ENCODE measurements at regions not wholly inside any gene's neighbourhood (a gene's known extent, or its start where the extent isn't known, plus 50 kb on each side); places are given as distances from the start of the nearest gene placed in this dataset.
"Not testable (repeated sequence)": the region's sequence is repeated elsewhere in the genome, so short reads cannot be mapped to it uniquely, and the experiment has no call there.

DNA sequence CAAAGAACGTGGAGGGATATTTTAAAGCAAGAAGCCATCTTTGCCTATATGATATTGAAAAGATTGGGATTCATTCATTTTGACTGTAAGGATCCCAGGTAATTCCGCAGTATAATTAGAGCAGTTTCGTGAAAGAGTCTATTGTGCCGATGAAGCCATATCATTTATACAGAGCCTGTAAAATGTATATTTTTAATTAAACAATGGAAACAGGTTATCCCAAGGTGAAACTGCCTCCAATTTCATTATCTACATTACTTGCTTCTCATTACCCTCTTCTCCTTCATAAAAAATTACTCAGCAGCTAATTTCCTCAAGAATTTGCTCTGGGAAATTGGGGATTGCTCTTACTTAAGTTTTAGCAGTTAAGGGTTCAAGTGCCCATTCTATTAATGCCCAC lies 444.1 kb downstream of the SOCS6 start:
- FAIRE-seq (no peak), DNase-seq (ENCODE audit: insufficient read length, low spot score) (no peak)
- no peak for TF ChIP-seq SPI1 (IDR thresholded peaks at IDR 0.05; ENCODE audit: low read depth, low read length)
- TF ChIP-seq PAX5 (IDR thresholded peaks at IDR 0.05; ENCODE audit: insufficient read depth, low read length, severe bottlenecking) = no peak
- TF ChIP-seq POLR2A (IDR thresholded peaks at IDR 0.05; ENCODE audit: low read depth, low read length) = no peak

DNA sequence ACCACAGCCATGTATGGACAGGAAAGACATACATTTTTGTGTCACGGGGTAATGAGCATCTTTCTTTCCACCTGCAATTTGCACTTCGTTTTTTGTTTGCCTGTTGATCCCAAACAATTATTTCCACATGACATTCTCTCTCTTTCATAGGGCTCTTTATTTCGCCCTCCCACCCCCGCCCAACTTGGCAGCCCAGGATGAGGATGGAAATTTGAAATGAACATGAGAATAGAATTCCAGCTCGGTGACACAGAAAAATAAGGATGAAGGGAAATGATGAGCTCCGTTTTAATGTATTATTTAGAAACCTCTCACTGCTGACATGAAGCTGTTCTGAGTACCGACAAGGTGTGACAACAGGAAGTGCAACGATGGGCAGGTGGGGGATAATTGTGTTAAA lies 443.3 kb downstream of the SOCS6 start:
- DNase-seq (ENCODE audit: insufficient read length, low spot score) = no peak
- no peak for TF ChIP-seq TAF1 (IDR thresholded peaks at IDR 0.05; ENCODE audit: low read depth, low read length)
- TF ChIP-seq POLR2A (IDR thresholded peaks at IDR 0.05; ENCODE audit: low read depth, low read length) = no peak
- no peak for TF ChIP-seq POLR2AphosphoS5 (IDR thresholded peaks at IDR 0.05; ENCODE audit: low read depth, low read length)
- no peak for TF ChIP-seq PAX5 (IDR thresholded peaks at IDR 0.05; ENCODE audit: insufficient read depth, low read length, severe bottlenecking)
- TF ChIP-seq POU2F2 (IDR thresholded peaks at IDR 0.05; ENCODE audit: low read depth, low read length) = no peak
- no peak for FAIRE-seq

DNA sequence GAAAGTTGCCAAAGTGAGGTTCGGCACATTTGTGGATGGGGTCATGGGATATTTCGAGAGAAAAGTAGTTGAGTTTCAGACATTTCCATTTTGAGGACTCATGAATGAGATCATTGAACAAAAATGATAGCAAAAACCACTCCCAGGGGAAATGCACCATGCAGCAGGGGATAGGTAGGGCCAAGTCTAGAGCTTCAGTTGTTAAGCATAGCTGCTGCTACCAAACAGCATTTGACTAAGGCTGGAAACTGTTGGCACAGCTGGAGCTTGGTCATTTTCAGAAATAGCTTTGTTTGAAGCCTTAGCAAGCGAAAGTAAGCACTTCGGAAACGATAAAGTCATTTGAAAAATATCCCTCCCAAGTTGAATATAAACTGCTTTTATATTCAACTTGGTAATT lies 431.8 kb downstream of the SOCS6 start:
- DNase-seq (ENCODE audit: insufficient read length, low spot score) = no peak
- TF ChIP-seq SPI1 (IDR thresholded peaks at IDR 0.05; ENCODE audit: low read depth, low read length) (no peak), TAF1 (IDR thresholded peaks at IDR 0.05; ENCODE audit: low read depth, low read length) (no peak), PAX5 (IDR thresholded peaks at IDR 0.05; ENCODE audit: insufficient read depth, low read length, severe bottlenecking) (no peak), POU2F2 (IDR thresholded peaks at IDR 0.05; ENCODE audit: low read depth, low read length) (no peak), POLR2A (IDR thresholded peaks at IDR 0.05; ENCODE audit: low read depth, low read length) (no peak), POLR2AphosphoS5 (IDR thresholded peaks at IDR 0.05; ENCODE audit: low read depth, low read length) (no peak)
- no peak for FAIRE-seq

DNA sequence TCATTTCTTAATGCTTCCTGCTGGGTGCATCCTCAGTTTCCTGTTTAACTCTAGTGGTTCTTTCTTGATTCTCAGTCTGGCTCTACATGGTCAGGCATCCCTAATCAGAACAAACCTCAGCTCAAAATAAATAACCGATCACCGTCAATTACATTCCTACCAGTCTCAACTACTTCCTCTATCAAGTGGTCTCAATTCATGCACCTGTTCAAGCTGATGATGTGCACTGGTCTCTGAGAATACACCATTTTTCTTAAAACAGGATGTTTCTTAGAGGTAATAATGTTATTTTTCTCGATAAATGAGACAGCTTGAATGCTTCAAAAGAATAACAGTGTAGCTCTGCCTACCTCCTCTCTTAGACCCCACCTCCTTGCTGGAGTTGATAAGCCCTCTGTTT lies 420.9 kb downstream of the SOCS6 start:
- no peak for FAIRE-seq
- TF ChIP-seq SPI1 (IDR thresholded peaks at IDR 0.05; ENCODE audit: low read depth, low read length) = no peak
- no peak for TF ChIP-seq POU2F2 (IDR thresholded peaks at IDR 0.05; ENCODE audit: low read depth, low read length)
- no peak for TF ChIP-seq POLR2A (IDR thresholded peaks at IDR 0.05; ENCODE audit: low read depth, low read length)
- no peak for TF ChIP-seq PAX5 (IDR thresholded peaks at IDR 0.05; ENCODE audit: insufficient read depth, low read length, severe bottlenecking)
- no peak for TF ChIP-seq TAF1 (IDR thresholded peaks at IDR 0.05; ENCODE audit: low read depth, low read length)
- no peak for TF ChIP-seq POLR2AphosphoS5 (IDR thresholded peaks at IDR 0.05; ENCODE audit: low read depth, low read length)
- DNase-seq (ENCODE audit: insufficient read length, low spot score) = no peak

DNA sequence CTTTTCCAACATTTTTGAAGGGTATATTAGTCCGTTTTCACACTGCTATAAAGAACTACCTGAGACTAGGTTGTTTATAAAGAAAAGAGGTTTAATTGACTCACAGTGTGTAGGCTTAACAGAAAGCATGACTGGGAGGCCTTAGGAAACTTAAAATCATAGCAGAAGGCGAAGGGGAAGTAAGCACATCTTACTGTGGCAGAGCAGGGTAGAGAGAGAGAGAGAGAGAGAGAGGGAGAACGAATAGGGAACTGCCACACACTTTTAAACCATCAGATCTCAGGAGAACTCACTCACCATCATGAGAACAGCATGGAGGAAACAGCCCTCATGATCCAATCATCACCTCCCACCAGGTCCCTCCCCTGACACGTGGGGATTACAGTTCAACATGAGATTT lies 420.3 kb downstream of the SOCS6 start:
- FAIRE-seq (no peak), DNase-seq (ENCODE audit: insufficient read length, low spot score) (no peak)
- TF ChIP-seq POLR2A (IDR thresholded peaks at IDR 0.05; ENCODE audit: low read depth, low read length) = no peak
- TF ChIP-seq POU2F2 (IDR thresholded peaks at IDR 0.05; ENCODE audit: low read depth, low read length) = no peak
- TF ChIP-seq SPI1 (IDR thresholded peaks at IDR 0.05; ENCODE audit: low read depth, low read length) = no peak
- TF ChIP-seq PAX5 (IDR thresholded peaks at IDR 0.05; ENCODE audit: insufficient read depth, low read length, severe bottlenecking) = no peak
- TF ChIP-seq TAF1 (IDR thresholded peaks at IDR 0.05; ENCODE audit: low read depth, low read length) = no peak
- no peak for TF ChIP-seq POLR2AphosphoS5 (IDR thresholded peaks at IDR 0.05; ENCODE audit: low read depth, low read length)

DNA sequence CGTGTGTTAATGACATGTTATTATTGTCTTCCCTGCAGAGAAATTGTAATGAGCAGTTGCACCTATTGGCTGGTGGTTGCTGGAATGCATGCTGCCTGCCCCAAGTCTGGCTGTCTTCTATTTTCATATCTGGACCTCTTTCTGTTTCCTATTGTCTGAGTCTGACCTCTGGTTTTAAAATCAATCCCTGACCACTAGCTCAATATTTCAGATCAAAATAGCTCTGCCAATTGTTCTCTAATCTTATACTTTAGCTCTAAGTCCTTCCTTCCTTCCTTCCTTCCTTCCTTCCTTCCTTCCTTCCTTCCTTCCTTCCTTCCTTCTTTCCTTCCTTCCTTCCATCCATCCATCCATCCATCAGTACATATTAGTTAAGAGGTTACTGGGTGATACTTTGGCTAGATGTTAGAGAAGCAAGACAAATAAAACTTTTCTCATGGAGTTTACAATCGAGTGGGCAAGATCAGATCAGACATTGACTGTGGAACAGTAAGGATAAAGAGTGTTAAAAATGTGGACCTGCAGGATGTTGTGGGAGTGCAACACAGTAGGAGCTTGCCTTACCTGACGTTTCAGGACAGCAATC lies 417.1 kb downstream of the SOCS6 start:
- no peak for TF ChIP-seq PAX5 (IDR thresholded peaks at IDR 0.05; ENCODE audit: insufficient read depth, low read length, severe bottlenecking)
- no peak for TF ChIP-seq POLR2AphosphoS5 (IDR thresholded peaks at IDR 0.05; ENCODE audit: low read depth, low read length)
- TF ChIP-seq SPI1 (IDR thresholded peaks at IDR 0.05; ENCODE audit: low read depth, low read length) = no peak
- no peak for TF ChIP-seq POLR2A (IDR thresholded peaks at IDR 0.05; ENCODE audit: low read depth, low read length)
- TF ChIP-seq TAF1 (IDR thresholded peaks at IDR 0.05; ENCODE audit: low read depth, low read length) = no peak
- no peak for TF ChIP-seq POU2F2 (IDR thresholded peaks at IDR 0.05; ENCODE audit: low read depth, low read length)
- no peak for FAIRE-seq

DNA sequence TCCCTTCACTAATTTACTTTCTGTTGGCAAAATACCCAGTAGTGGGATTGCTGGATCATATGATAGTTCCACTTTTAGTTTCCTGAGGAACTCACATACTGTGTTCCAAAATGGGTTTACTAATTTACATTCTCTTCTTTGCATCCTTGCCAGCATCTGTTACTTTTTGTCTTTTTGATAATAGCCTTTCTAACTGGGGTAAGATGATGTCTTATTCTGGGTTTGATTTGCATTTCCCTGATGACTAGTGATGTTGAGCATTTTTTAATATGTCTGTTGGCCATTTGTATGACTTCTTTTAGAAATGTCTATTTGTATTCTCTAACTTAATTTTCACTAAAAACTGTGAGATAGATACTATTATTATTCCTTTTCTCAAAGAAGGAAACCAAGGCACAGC lies 411.7 kb downstream of the SOCS6 start:
- TF ChIP-seq POU2F2 (IDR thresholded peaks at IDR 0.05; ENCODE audit: low read depth, low read length) = no peak
- no peak for TF ChIP-seq TAF1 (IDR thresholded peaks at IDR 0.05; ENCODE audit: low read depth, low read length)
- TF ChIP-seq SPI1 (IDR thresholded peaks at IDR 0.05; ENCODE audit: low read depth, low read length) = no peak
- no peak for TF ChIP-seq POLR2AphosphoS5 (IDR thresholded peaks at IDR 0.05; ENCODE audit: low read depth, low read length)
- no peak for TF ChIP-seq PAX5 (IDR thresholded peaks at IDR 0.05; ENCODE audit: insufficient read depth, low read length, severe bottlenecking)
- FAIRE-seq (no peak), DNase-seq (ENCODE audit: insufficient read length, low spot score) (no peak)

More for the DNA sequence above, 417.1 kb downstream of the SOCS6 start:
- DNase-seq (ENCODE audit: insufficient read length, low spot score) = no peak

DNA sequence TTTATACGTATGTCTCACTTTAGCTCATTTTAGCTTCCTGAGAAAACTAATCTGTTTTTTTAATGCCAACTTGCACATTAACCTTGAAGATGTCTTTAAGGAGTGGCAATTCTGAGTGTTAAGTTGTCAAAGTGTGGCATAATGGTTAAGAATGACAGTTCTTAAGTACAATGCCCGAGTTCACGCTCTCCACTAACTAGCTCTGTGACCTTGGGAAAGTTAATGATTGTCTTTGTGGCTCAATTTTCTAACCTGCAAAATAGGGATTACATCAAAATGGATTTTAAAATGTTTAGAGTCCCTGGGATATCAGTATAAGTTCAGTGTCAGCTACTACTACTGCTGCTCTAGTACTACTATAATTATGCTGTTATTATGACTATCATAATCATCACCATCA lies 409.7 kb downstream of the SOCS6 start:
- no peak for DNase-seq (ENCODE audit: insufficient read length, low spot score)
- no peak for TF ChIP-seq POLR2AphosphoS5 (IDR thresholded peaks at IDR 0.05; ENCODE audit: low read depth, low read length)
- TF ChIP-seq PAX5 (IDR thresholded peaks at IDR 0.05; ENCODE audit: insufficient read depth, low read length, severe bottlenecking) = no peak
- TF ChIP-seq POU2F2 (IDR thresholded peaks at IDR 0.05; ENCODE audit: low read depth, low read length) = no peak
- no peak for TF ChIP-seq POLR2A (IDR thresholded peaks at IDR 0.05; ENCODE audit: low read depth, low read length)
- TF ChIP-seq SPI1 (IDR thresholded peaks at IDR 0.05; ENCODE audit: low read depth, low read length) = no peak
- TF ChIP-seq TAF1 (IDR thresholded peaks at IDR 0.05; ENCODE audit: low read depth, low read length) = no peak
- no peak for FAIRE-seq

DNA sequence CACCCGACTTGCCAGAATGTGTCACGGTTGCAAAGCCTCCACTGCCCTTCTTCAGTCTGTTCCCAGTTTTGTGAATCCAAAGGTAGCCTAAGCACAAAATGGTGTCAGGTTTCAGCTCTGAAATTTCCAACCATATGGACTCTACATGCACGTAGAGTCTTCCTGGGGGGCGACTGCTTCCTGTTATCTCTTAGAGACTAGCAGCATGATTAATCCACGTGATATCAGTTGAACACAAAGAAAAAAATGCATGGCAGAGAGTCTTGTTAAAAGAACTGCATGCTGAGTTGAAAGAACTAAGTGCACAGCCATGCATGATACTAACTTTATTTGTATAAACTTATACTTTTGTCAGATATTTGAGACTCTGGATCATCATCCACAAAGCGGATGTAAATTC lies 404.4 kb downstream of the SOCS6 start:
- FAIRE-seq (no peak), DNase-seq (ENCODE audit: insufficient read length, low spot score) (no peak)
- TF ChIP-seq TAF1 (IDR thresholded peaks at IDR 0.05; ENCODE audit: low read depth, low read length) (no peak), POLR2AphosphoS5 (IDR thresholded peaks at IDR 0.05; ENCODE audit: low read depth, low read length) (no peak), POLR2A (IDR thresholded peaks at IDR 0.05; ENCODE audit: low read depth, low read length) (no peak), POU2F2 (IDR thresholded peaks at IDR 0.05; ENCODE audit: low read depth, low read length) (no peak), PAX5 (IDR thresholded peaks at IDR 0.05; ENCODE audit: insufficient read depth, low read length, severe bottlenecking) (no peak), SPI1 (IDR thresholded peaks at IDR 0.05; ENCODE audit: low read depth, low read length) (no peak)

DNA sequence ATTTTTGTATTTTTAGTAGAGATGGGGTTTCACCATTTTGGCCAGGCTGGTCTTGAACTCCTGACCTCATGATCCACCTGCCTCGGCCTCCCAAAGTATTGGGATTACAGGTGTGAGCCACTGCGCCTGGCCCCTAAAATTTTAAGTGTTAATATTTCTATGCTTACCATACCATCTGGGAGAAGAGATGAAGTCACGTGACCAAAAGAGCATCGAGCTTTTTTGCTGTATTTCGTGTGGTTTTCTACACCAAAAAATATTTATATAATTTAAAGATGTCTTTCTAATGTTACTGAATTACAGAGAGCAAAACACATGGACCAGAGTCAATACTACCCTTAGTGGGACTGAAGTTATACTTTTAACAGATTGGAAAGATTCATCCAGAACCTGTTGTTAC lies 400.9 kb downstream of the SOCS6 start:
- not testable (repeated sequence) for FAIRE-seq; DNase-seq (ENCODE audit: insufficient read length, low spot score)

Data from GM12891 (cell line).